HAP-1 (cell line): ENCODE measurements at regions not wholly inside any gene's neighbourhood (a gene's known extent, or its start where the extent isn't known, plus 50 kb on each side); places are given as distances from the start of the nearest gene placed in this dataset.

Experiments used
- DNase-seq, 2 experiments: peaks; one replicate each; pipeline ENCODE4 v3.0.0-alpha.2; 2016 to 2020; ENCODE audit warnings: low spot score in 2 of 2
- H3K27me3 ChIP-seq: fragments of 250-450 bp; sonication (Bioruptor Pico); 2 replicates; pipeline ENCODE4 v1.5.1; 2020; ENCODE audit warnings: low read depth, mild to moderate bottlenecking, moderate library complexity
- H3K36me3 ChIP-seq: fragments of 250-450 bp; sonication (Bioruptor Pico); replicated peaks from 2 replicates; pipeline ENCODE4 v1.5.1; 2020; ENCODE audit warnings: mild to moderate bottlenecking
- H3K4me1 ChIP-seq: fragments of 250-450 bp; sonication (Bioruptor Pico); 2 replicates; pipeline ENCODE4 v1.5.1; 2020; ENCODE audit warnings: mild to moderate bottlenecking
- H3K4me3 ChIP-seq: fragments of 250-450 bp; sonication (Bioruptor Pico); 2 replicates; pipeline ENCODE4 v1.5.1; 2020; ENCODE audit warnings: mild to moderate bottlenecking, moderate library complexity
- H3K9me3 ChIP-seq: fragments of 250-450 bp; sonication (Bioruptor Pico); 2 replicates; pipeline ENCODE4 v1.5.1; 2020; ENCODE audit warnings: mild to moderate bottlenecking, moderate library complexity
- in situ Hi-C: fragments of 300-500 bp; cut with MboI; formaldehyde crosslinking; loops from 3 replicates; pipeline ENCODE4 v1.14.3; 2020; ENCODE audit warnings: low sequenced_read_pairs, inconsistent platforms, mixed read lengths

DNA sequence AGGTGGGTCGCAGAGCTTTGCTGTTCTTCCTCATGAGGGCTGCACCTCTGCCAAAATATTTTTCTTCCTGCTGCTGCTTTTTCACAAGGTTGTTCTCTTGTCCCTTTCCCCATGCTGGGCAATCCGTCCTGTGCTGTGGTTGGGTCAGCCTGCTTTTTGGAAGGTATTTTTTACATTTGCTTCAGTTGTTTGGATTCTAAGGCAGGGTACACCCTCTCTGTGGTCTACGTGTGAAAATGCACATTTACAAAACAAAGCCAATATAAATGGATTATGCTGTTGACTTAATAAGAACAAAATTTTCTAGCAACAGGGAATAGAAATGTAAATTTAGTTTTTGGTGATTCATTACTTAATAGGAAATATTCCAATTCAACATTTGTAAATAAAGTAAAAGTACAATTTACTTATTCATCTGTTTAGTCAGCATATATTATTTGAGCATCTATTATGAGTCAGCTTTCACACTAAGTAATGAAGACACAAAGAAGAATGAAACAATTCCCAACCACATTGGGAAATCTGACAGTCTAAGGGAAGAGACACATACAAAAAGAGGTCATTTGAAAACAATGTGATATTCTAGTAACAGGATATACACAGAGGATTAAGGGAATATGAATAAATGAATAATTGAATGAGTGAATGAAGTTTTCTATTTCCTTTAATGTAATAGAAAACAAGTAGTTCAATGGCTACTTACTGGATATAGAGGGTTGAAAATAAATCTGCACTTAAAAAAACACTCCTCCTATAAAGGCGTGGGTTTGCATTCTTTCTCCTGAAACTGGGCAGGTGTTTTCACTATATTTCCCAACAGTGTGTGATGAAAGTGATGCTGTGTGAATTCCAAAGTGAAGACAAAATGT is 94.6 kb upstream of the PRICKLE1 start:
- in situ Hi-C loops = no loop called here
- Histone ChIP-seq H3K9me3 (no peaks in the 10 kb centered on the region), H3K4me3 (no peak overlapping the region), H3K27me3 (no peaks in the 10 kb centered on the region), H3K36me3 (no peaks in the 10 kb centered on the region), H3K4me1 (peaks cover 14% of the 10 kb centered on the region)
- DNase-seq = peak; percentile 22 to 52

DNA sequence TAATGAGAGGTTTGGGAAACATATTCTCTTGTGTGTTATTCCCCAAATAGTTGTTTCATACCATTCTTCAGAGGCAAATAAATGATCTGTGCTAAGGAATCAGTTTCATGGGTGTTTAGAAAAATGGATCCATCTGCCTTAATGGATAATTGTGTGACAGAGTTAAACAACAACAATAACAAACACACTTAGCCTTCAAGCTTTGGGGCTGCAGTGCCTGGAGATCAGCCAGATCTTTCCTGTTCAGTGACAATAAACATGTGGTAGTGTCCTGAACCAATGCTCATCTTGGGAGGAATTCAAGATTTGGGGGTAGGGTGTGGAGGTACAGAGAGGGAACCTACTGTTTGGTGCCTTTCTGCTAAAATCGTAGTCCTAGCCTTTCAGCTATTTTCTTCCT is 93.7 kb upstream of the PRICKLE1 start:
- in situ Hi-C loops = no loop called here
- Histone ChIP-seq H3K9me3 (no peaks in the 10 kb centered on the region), H3K36me3 (no peaks in the 10 kb centered on the region), H3K4me1 (peaks cover 14% of the 10 kb centered on the region), H3K27me3 (no peaks in the 10 kb centered on the region), H3K4me3 (no peak overlapping the region)
- no peak for DNase-seq

DNA sequence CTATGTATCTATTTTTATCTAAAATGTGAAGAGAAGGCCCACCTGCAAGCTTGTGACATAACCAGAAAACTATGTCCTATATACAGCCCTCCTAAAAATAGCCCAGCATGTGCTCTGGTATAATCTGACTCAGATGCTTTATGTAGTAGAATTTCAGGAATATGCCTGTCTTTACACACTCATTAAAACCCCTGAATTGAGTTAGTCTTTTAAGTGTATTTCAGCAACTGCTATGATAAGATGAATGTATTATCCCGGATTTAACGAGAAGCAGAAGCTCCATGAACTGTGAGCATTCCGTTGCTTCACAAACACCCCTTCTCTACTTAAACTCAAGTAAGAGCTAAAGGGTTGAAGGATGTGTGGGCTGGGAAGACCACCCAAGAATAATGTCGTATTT is 89.9 kb upstream of the PRICKLE1 start:
- Histone ChIP-seq H3K4me1 (peaks cover 9% of the 10 kb centered on the region), H3K36me3 (no peaks in the 10 kb centered on the region), H3K4me3 (no peak overlapping the region), H3K9me3 (no peaks in the 10 kb centered on the region), H3K27me3 (no peaks in the 10 kb centered on the region)
- DNase-seq = no peak
- in situ Hi-C loops = no loop called here

DNA sequence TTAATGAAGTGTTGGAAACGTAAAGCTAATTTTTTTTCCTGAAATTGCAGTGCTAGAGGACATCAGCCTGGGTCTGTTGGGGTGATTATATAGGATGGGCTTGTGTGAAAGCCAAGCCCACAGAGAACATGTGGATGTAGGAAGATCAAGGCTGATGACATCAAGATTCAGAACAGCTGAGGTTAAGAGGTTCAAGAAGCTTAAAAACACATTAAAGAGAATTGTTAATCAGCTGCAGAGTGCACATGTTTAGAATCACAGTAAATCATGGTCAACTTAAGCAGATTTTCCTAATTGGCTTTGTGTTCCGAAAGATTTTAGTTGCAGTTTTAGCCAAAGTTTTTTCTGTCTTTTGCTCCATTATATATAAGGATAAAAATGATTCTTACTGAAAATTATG is 87.9 kb upstream of the PRICKLE1 start:
- in situ Hi-C loops = no loop called here
- H3K4me3 ChIP-seq = no peak overlapping the region
- H3K9me3 ChIP-seq = no peaks in the 10 kb centered on the region
- DNase-seq = no peak
- H3K36me3 ChIP-seq = no peaks in the 10 kb centered on the region
- no peaks in the 10 kb centered on the region for H3K4me1 ChIP-seq
- H3K27me3 ChIP-seq = no peaks in the 10 kb centered on the region

DNA sequence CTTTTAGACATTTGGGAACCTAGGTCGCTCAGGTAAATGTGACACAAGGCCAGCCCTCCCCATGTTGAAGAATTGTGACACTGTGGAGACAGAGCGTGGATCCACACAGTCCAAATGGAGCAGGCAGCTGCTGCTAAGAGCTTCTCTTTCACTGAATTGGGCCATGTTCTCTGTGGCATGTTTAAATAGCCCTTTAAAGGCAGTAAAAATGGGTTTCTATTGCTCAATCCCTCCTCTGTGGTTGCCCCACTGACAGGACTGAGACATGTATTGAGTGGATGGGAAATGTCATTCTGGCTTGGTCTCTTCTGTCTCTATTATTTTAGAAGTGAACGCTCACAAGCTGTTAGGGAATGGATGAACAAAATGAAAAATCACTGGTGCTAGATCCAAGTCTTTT is 84.0 kb upstream of the PRICKLE1 start:
- DNase-seq = no peak
- in situ Hi-C loops = no loop called here
- Histone ChIP-seq H3K9me3 (no peaks in the 10 kb centered on the region), H3K27me3 (no peaks in the 10 kb centered on the region), H3K4me3 (no peak overlapping the region), H3K4me1 (peaks cover 12% of the 10 kb centered on the region), H3K36me3 (no peaks in the 10 kb centered on the region)

DNA sequence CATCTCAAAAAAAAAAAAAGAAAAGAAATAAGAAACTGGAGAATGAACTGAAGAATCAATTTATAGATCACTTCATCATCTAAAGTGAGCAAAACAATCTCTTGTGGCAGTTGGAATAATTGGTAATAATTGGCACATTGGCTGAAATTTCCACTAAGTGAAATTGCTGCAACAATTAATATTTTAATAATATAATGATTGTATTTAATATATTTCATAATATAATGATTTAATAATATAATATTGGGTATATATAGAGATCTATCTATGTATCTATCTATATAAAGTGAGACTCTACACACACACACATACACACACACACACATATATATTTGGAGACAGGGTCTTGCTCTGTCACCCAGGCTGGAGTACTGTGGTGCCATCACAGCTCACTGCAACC is 81.2 kb upstream of the PRICKLE1 start:
- H3K4me3 ChIP-seq = no peak overlapping the region
- H3K4me1 ChIP-seq = peaks cover 13% of the 10 kb centered on the region
- in situ Hi-C loops = no loop called here
- H3K27me3 ChIP-seq = no peaks in the 10 kb centered on the region
- no peak for DNase-seq
- no peaks in the 10 kb centered on the region for H3K36me3 ChIP-seq
- no peaks in the 10 kb centered on the region for H3K9me3 ChIP-seq

DNA sequence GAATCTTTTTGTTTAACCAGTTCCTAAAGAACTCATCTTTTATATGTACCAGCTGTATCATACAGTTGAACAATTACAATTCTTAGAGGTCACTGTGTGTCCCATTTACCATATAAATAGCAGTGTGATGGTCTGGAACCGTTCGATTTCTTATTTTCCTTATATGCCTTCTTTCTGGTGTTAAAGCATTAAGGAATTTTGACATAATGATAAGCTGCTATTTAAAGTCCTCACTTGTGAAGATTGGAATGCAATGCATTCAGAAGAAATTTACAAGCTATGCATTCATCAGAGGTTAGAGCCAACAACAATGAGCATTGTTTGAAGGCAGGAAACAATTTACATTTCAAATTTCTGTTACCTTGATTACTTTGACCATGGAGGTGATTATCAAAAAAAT is 80.0 kb upstream of the PRICKLE1 start:
- no peak overlapping the region for H3K4me3 ChIP-seq
- DNase-seq = peak in 1 of 2 experiments; percentile 99
- peaks cover 13% of the 10 kb centered on the region for H3K4me1 ChIP-seq
- H3K9me3 ChIP-seq = no peaks in the 10 kb centered on the region
- no peaks in the 10 kb centered on the region for H3K27me3 ChIP-seq
- no peaks in the 10 kb centered on the region for H3K36me3 ChIP-seq
- in situ Hi-C loops = no loop called here

DNA sequence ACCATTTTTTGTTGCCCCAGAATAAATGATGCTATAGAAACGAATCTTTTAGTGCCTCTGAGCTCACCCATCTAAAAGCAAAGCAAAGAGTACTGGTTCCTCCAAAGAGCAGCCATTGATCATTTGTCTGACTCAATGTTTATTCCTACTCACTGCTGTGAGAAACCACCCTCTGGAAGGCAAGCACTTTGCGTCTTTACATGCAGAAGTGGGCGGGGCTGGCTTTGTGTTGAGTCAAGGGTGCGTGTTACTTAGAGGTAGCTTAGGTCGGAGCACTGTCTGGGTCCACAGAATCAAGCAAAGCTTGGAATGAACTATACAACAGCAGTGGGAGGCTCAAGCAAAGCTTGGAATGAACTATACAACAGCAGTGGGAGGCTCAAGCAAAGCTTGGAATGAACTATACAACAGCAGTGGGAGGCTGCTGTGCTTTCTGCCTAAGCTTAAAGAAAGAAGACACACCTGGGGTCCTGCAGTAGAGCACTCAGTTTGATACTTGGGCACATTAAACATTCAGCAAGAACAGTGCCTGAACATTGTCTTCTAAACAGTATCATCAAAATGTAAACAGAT is 77.2 kb upstream of the PRICKLE1 start:
- no peaks in the 10 kb centered on the region for H3K9me3 ChIP-seq
- peak in 1 of 2 experiments; percentile 54 for DNase-seq
- H3K4me3 ChIP-seq = no peak overlapping the region
- no peaks in the 10 kb centered on the region for H3K27me3 ChIP-seq
- no peaks in the 10 kb centered on the region for H3K36me3 ChIP-seq
- in situ Hi-C loops = no loop called here
- H3K4me1 ChIP-seq = peaks cover 16% of the 10 kb centered on the region

DNA sequence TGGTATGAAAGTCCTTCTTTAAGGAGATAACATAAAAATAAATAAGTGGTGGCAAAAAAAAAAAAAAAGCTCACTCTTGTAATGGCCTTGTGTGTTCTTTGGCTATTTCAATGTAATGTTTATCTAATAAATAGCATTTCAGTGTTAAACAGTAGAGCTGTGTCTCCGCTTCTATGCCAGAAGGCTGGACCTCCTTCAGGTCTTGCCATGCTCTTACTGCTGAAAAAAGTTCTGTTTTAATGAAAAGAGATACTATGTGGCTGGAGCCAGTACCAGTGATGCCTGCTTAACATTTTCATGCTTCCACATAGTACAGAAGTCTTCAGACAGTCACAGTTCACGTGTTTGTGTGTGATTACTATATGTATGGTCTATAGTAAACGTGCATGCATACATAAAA is 74.1 kb upstream of the PRICKLE1 start:
- Histone ChIP-seq H3K4me3 (no peak overlapping the region), H3K4me1 (peaks cover 13% of the 10 kb centered on the region), H3K27me3 (no peaks in the 10 kb centered on the region), H3K36me3 (no peaks in the 10 kb centered on the region), H3K9me3 (no peaks in the 10 kb centered on the region)
- no peak for DNase-seq
- in situ Hi-C loops = no loop called here

DNA sequence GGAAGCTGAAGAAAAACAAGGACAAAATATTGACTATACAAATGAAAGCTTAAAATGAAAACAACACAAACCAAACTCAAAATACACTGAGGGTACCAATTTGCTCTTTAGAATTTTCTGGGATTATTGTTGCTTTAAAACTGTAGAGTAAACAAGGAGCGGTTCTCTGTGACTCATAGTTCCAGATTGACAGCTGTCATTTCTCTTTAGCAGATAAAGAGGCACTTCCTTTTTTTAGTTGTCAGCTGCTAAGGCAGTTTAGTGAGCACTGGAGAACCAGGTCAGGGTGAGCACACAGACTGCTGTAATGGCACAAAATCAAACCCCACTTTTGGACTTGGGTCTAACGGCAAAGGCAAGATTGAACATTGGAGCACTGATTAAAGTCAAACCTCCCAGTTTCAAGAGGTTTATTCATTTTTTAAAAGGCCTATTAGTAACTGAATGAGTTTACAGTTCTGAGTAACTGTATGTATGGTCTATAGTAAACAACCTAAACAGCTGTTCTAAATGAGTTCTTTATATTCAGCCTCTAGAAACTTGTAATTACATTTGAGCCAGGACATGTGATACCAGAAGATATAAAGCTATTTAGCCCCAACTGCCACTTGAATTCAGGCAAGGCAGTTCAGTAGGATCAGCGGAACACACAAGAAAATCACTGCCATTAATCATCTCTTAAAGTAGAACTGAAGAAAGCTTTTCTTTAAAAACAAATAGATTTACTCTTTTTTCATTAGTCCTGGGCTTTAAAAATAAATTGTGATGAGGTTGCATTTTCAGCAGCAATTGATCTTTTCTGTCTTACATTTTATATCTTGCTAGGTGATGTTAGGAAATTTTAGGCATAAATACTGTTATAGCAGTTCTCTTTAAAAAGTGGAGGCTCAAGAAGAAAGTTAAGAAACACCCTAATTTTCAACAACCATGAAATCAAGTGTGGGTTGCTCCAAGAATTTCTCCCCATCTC is 71.7 kb upstream of the PRICKLE1 start:
- Histone ChIP-seq H3K4me1 (peaks cover 11% of the 10 kb centered on the region), H3K9me3 (no peaks in the 10 kb centered on the region), H3K27me3 (no peaks in the 10 kb centered on the region), H3K36me3 (no peaks in the 10 kb centered on the region), H3K4me3 (no peak overlapping the region)
- DNase-seq = peak in 1 of 2 experiments; percentile 22
- in situ Hi-C loops = no loop called here

DNA sequence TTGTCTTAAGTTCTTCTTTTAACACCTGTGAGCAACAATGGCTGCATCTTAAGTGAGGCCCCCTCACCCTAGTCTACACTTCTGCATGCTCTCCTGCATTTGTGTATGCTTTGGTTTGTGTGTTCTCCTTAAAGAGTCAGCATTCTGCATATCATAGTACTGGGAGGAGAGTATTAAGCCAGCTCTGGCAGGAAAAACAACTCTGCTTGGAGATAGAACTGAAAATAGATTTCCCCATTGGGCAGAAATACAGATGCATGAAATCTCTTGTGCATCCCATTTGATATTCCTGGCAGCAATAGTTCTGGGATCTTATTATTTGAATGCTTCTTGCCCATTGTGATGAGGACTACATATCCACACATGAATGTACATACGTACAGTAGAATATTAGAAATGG is 70.6 kb upstream of the PRICKLE1 start:
- in situ Hi-C loops = no loop called here
- Histone ChIP-seq H3K4me1 (peaks cover 11% of the 10 kb centered on the region), H3K27me3 (no peaks in the 10 kb centered on the region), H3K9me3 (no peaks in the 10 kb centered on the region), H3K4me3 (no peak overlapping the region), H3K36me3 (no peaks in the 10 kb centered on the region)
- no peak for DNase-seq

DNA sequence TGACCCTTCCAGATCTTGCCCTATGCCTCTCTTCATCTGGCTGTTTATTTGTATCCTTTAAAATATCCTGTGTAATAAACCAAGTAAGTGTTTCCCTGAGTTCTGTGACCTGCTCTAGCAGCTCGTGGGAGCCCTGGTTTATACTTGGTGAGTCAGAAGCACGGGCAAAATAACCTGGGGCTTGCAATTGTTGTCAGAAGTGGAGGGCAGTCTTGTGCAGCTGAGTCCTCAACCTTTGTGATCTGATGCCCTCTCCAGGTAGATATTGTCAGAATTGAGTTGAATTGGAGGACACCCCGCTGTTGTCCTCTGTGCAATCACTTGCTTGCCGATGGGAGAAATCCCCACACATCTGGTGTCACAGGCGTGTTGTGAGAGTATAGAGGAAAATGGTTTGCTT is 62.5 kb upstream of the PRICKLE1 start:
- Histone ChIP-seq H3K27me3 (no peaks in the 10 kb centered on the region), H3K9me3 (no peaks in the 10 kb centered on the region), H3K4me3 (no peak overlapping the region), H3K36me3 (no peaks in the 10 kb centered on the region), H3K4me1 (peaks cover 10% of the 10 kb centered on the region)
- no peak for DNase-seq
- in situ Hi-C loops = no loop called here

DNA sequence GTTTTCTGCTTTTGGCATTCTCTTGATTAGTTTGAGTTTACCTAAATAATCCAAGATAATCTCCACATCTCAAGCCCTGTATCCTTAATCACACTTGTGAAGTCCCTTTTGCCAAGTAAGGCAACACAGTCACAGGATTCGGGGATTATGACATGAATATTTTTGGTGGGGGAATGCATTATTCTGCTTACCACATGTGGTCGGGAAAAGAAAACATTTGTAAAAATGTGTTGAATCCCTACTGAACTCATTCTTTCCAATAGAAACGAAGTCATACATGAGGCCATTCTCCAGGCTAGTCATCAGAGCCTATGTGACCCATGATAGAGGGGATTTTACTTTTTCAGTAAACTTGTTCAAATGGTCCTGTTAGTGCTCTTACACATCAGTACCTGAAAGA is 58.5 kb upstream of the PRICKLE1 start:
- H3K9me3 ChIP-seq = no peaks in the 10 kb centered on the region
- no peaks in the 10 kb centered on the region for H3K36me3 ChIP-seq
- H3K4me1 ChIP-seq = peaks cover 10% of the 10 kb centered on the region
- H3K4me3 ChIP-seq = no peak overlapping the region
- no peaks in the 10 kb centered on the region for H3K27me3 ChIP-seq
- in situ Hi-C loops = no loop called here
- DNase-seq = no peak
